Astrocyte (in vitro differentiated cells and primary cell): ENCODE measurements at regions not wholly inside any gene's neighbourhood (a gene's known extent, or its start where the extent isn't known, plus 50 kb on each side); places are given as distances from the start of the nearest gene placed in this dataset.

Source experiments
- CTCF ChIP-seq: IDR thresholded peaks from 2 replicates; pipeline ENCODE4 v1.5.1; 2011; ENCODE audit warnings: low read depth, mild to moderate bottlenecking, inconsistent platforms, low read length, moderate library complexity; ENCODE audit not compliant: insufficient read depth
- EZH2 ChIP-seq: IDR thresholded peaks from 2 replicates; pipeline ENCODE4 v1.6.1; 2012; ENCODE audit warnings: mild to moderate bottlenecking, low read length, inconsistent platforms; ENCODE audit not compliant: insufficient read depth

GRCh38 chr13:106400289-106400688, 135.2 kb downstream of the EFNB2 start:
- TF ChIP-seq EZH2 (no peak), CTCF (no peak)
